ENCODE measurements at regions not wholly inside any gene's neighbourhood (a gene's known extent, or its start where the extent isn't known, plus 50 kb on each side); places are given as distances from the start of the nearest gene placed in this dataset.

- no peak for DNase-seq
- intact Hi-C loops (cut with micrococcal nuclease) = no loop called here
- no peaks in the 10 kb centered on the region for H3K27me3 Mint-ChIP-seq
- TF ChIP-seq CTCF (IDR thresholded peaks at IDR 0.05) = no peak
- ATAC-seq (ENCODE audit: low read depth) = no peak
- H3K4me1 Mint-ChIP-seq = no peaks in the 10 kb centered on the region
- no peak overlapping the region for H3K27ac Mint-ChIP-seq
- ChIA-PET CTCF (no interaction called here), POLR2A (no interaction called here)
- H3K4me3 Mint-ChIP-seq = no peak overlapping the region
- peaks cover 4% of the 10 kb centered on the region for H3K9me3 Mint-ChIP-seq
- H3K36me3 Mint-ChIP-seq (ENCODE audit: low read depth) = no peaks in the 10 kb centered on the region
Measured at GRCh38 chr3:117874904-117875874, 1159.5 kb downstream of the IGSF11 start.

- ChIA-PET POLR2A (no interaction called here), CTCF (no interaction called here)
- Mint-ChIP-seq H3K9me3 (peaks cover 4% of the 10 kb centered on the region), H3K27me3 (no peaks in the 10 kb centered on the region), H3K27ac (no peak overlapping the region), H3K4me3 (no peak overlapping the region), H3K36me3 (ENCODE audit: low read depth) (no peaks in the 10 kb centered on the region), H3K4me1 (no peaks in the 10 kb centered on the region)
- no peak for ATAC-seq (ENCODE audit: low read depth)
- intact Hi-C loops (cut with micrococcal nuclease) = no loop called here
- DNase-seq = no peak
- TF ChIP-seq CTCF (IDR thresholded peaks at IDR 0.05) = no peak
Measured at GRCh38 chr3:117875887-117876286, 1158.8 kb downstream of the IGSF11 start.

GRCh38 chr3:117880638-117881037 lies 1154.0 kb downstream of the IGSF11 start:
- TF ChIP-seq CTCF (IDR thresholded peaks at IDR 0.05) = no peak
- H3K27ac Mint-ChIP-seq = no peak overlapping the region
- no peaks in the 10 kb centered on the region for H3K36me3 Mint-ChIP-seq (ENCODE audit: low read depth)
- no peaks in the 10 kb centered on the region for H3K9me3 Mint-ChIP-seq
- ATAC-seq (ENCODE audit: low read depth) (no peak), DNase-seq (no peak)
- H3K27me3 Mint-ChIP-seq = no peaks in the 10 kb centered on the region
- no peak overlapping the region for H3K4me3 Mint-ChIP-seq
- H3K4me1 Mint-ChIP-seq = no peaks in the 10 kb centered on the region
- CTCF ChIA-PET = no interaction called here
- intact Hi-C loops (cut with micrococcal nuclease) = no loop called here
- POLR2A ChIA-PET = no interaction called here

GRCh38 chr3:117881210-117881609 lies 1153.4 kb downstream of the IGSF11 start:
- DNase-seq = no peak
- Mint-ChIP-seq H3K27ac (no peak overlapping the region), H3K9me3 (no peaks in the 10 kb centered on the region), H3K4me3 (no peak overlapping the region), H3K27me3 (no peaks in the 10 kb centered on the region), H3K4me1 (no peaks in the 10 kb centered on the region), H3K36me3 (ENCODE audit: low read depth) (no peaks in the 10 kb centered on the region)
- ChIA-PET CTCF (no interaction called here), POLR2A (no interaction called here)
- TF ChIP-seq CTCF (IDR thresholded peaks at IDR 0.05) = no peak
- ATAC-seq (ENCODE audit: low read depth) = no peak
- intact Hi-C loops (cut with micrococcal nuclease) = no loop called here

GRCh38 chr3:117885011-117885441 lies 1149.6 kb downstream of the IGSF11 start:
- DNase-seq (no peak), ATAC-seq (ENCODE audit: low read depth) (no peak)
- H3K36me3 Mint-ChIP-seq (ENCODE audit: low read depth) = no peaks in the 10 kb centered on the region
- POLR2A ChIA-PET = no interaction called here
- H3K27me3 Mint-ChIP-seq = no peaks in the 10 kb centered on the region
- H3K9me3 Mint-ChIP-seq = no peaks in the 10 kb centered on the region
- intact Hi-C loops (cut with micrococcal nuclease) = no loop called here
- CTCF ChIA-PET = no interaction called here
- TF ChIP-seq CTCF (IDR thresholded peaks at IDR 0.05) = no peak
- no peaks in the 10 kb centered on the region for H3K4me1 Mint-ChIP-seq
- H3K27ac Mint-ChIP-seq = no peak overlapping the region
- H3K4me3 Mint-ChIP-seq = no peak overlapping the region
